GM18502 (cell line): ENCODE measurements at regions not wholly inside any gene's neighbourhood (a gene's known extent, or its start where the extent isn't known, plus 50 kb on each side); places are given as distances from the start of the nearest gene placed in this dataset.

Experiments
- ATAC-seq: cut with Tn5 transposase; IDR thresholded peaks from one replicate; pipeline ENCODE4 v1.9.1; 2021; ENCODE audit warnings: mild to moderate bottlenecking; ENCODE audit not compliant: unreplicated experiment, poor library complexity

DNA sequence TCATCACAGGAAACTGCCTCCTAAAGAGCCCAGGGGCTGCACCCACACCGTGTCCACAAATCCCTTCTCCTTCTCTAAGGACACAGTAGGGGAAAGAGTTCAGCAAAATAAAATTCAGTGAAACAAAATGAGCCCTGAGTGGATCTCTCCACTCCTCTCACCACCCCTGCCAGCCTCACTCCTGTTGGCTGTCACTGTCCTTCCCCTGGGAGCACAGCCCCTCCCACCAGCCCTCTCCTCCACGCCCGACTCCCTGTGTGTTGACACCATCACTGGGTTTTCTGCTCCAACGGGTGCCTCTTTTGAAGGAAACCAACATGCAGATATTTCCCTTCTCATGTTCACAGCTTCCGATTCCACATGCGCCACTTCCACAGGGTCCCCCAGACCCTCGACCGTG lies 356.2 kb downstream of the AJAP1 start:
- ATAC-seq = no peak

DNA sequence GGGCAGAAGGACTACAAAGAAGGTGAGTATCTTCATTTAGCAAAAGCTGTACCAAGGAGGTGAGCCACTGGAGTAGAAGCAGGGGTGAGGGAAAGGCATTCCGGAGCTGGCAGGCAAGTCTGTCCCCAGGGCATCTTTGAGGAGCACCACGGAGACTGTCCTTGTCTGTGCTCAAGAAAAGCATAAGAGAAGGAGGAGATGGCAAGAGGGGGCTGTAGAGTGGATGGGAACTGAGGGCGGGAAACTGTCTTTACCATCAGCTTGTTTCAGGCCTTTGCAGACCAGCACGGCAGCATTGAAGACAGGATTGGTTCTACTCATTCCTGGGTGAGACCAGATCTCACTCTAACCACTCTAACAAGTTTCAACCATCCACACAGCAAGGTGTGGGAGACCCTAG lies 355.8 kb downstream of the AJAP1 start:
- ATAC-seq = no peak

DNA sequence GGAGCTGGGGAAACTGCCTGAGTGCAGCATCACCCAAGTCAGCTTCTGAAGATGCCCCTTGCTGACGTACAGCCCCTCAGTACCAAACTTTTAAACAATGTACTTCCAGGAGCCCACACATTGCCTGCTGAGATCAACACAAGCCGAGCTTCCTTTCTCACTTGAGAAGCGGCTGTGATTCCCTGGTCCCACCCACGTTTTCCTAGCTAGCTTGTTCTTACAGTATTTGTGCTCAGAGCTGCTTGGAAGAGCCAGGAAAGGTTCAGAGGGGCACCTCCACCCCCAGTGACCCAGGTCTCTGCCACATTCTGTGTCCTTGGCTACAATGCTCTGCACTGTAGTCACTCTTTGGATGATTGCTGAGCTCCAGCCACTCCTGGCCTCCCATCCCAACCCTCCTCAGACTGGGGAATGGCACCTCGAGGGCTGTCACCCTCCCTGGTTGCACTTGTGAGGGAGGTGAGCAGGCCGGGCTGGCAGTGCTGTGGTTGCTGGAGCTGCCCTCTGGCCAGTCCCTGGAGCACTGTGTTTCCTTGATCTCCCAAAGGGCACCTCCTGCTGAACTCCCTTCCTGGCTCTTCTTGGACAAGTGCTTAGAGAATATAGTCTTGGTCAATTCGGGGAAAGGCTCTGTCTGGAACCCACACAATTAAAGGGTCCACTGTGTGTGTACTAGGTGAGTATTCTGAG lies 355.1 kb downstream of the AJAP1 start:
- ATAC-seq = no peak

DNA sequence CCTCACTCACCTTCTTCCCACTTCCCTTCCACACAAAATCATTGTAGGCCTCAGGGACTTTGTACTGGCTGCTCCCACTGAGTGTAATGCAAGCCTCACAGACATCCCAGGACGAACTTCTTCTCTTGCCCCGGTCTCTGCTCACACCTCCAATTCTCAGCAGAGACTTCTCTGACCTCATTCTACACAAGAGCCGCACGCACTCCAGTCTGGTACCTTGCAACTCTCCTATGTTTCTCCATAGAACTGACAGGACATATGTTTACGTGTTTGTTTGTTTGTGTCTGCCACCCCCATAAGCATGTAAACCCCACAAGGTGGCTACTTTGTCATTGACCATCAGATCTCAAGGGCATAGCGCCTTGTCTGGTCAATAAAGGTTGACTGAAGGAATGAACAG lies 350.8 kb downstream of the AJAP1 start:
- no peak for ATAC-seq

DNA sequence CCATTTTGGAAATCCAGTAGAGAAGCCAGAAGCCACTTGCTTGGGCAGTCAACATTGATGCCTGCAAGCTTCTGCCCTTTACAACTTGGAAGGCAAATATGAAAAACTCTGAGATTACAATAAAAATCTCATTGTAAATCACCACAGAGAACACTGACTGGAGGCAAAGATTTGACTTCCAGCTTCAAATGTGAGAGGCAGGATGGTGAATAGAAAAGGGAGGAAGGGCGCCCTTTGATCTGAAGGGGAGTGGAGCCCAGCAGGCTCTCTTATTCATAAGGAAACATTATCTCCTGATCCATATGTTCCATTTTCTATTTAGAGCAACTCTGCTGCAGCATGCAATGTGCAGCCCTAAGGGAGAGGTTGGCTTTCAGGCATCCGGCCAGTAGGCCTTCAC lies 348.3 kb downstream of the AJAP1 start:
- ATAC-seq = no peak

DNA sequence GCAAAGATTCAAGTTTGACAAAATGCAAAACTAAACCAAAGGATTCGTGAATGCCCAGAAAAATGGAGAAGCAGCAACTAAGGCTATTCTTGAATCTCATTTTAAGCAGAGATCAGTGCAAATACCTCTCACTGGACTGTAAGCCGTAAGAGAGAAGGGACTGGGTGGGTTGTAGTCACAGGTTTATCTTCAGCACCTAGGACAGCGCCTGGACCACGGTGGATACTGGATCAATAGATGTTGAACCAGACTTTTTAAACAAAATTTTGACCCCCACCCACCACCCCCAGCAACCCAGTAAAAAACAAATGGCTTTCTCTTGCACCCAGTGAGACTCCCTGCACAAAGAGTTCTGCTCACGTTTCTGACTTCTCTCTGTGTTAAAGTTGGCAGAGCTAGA lies 347.1 kb downstream of the AJAP1 start:
- ATAC-seq = no peak

DNA sequence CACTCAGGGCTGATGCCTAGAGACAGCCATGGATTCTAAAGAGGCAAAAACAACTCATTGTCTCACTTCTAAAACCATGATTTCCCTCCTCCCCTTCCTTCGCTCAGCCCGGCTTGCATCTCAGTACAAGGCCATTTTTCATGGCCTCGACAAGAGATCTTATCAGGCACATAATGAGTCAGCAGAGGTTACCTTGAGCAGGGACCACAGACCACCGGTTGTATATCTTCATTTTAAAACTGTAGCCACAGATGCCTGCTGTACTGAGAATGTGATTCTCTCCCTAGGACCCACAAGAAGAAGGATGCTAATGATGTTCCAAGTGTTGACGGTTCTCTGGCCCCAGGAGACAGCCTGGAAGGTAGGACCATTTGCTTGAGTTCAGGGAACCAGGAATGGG lies 331.9 kb downstream of the AJAP1 start:
- ATAC-seq = no peak

DNA sequence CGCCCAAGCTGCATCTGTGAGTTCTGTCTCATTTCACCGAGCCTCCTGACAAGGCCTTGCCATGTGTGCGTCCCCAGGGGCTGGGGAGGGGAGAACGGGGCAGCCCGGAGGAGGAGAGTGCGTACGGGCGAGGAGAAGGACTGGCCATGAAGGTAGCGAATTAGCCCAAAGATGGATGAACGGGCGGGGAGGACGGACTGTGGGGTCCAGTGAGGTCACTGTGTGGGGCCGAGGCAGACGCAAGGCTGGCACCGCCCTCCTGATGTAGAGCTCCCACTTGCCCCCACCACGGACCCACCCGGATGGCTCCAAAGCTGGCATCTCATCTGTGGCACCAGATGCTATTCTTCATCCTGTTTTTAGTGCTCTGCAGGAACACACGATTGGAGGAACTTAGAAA lies 330.4 kb downstream of the AJAP1 start:
- ATAC-seq = no peak

DNA sequence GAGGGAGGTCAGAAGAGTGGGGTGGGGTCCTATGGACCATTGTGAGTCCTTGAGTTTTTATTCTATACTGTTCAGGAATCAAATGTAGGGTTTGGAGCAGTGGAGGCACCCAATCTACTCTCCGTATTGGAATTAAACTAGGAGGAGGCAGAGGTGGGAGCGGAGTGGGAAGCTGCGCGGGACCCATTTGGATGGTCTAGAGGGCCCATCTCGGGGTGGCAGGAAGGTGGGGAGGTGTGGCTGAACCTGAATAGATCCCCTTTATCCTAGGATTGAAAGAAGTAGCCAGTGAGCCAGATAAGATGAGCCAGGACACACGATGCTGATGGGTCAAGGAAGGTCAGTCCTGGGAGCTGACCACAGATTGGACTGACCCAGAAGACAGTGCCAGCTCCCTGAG lies 325.8 kb downstream of the AJAP1 start:
- no peak for ATAC-seq

DNA sequence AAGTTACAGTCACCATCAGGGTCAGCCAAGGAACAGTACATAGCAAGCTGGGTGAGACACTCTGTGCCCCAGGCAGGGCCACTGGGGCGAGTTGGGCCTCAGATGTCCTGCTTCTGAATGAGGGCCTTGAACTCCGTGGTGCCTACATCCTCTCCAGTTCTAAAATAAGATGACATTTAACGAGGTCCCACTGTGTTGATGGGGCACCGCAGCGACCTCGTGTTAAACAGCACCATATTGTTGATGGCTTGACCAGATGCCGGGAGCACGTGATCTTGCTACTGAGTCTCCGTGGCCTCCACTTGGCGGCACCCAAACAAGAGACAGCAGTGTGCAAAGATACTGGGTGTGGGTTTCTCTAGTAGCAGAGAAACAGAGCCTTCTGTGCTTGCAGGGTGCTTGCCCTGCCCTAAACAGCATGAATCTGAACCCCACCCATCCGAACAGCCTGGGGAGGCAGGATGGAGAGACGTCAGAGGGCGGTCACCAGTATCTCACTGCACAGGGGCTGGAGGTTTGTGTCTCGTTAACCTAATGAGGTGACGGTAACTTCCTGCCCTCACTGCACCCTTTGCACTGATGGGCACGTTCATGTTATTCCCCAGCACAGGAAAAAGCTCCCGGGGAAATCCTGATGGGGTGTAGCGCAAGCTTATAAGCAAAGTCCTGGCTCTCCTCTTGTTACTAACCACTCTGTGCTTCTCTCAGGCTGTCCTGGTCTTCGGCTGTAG lies 324.4 kb downstream of the AJAP1 start:
- ATAC-seq = no peak

DNA sequence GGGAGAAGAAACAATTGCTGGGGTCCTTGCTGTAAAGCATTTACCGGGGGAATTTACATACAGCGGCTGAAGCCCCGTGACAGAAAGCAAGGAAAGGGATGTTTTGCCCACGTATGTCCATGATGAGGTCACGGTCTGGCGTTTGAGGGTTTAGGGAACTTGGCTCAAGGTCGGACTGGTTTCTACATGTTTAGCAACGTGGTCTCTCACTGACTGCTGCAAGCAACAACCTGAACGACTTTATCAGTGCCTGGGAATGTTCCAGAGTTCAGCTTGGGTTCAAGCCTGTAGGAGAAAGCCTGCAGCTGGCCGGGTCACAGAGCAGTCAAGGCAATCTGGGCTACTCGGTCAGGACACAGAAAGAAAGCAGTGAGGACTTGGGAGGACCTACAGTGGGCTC lies 323.3 kb downstream of the AJAP1 start:
- ATAC-seq = no peak

DNA sequence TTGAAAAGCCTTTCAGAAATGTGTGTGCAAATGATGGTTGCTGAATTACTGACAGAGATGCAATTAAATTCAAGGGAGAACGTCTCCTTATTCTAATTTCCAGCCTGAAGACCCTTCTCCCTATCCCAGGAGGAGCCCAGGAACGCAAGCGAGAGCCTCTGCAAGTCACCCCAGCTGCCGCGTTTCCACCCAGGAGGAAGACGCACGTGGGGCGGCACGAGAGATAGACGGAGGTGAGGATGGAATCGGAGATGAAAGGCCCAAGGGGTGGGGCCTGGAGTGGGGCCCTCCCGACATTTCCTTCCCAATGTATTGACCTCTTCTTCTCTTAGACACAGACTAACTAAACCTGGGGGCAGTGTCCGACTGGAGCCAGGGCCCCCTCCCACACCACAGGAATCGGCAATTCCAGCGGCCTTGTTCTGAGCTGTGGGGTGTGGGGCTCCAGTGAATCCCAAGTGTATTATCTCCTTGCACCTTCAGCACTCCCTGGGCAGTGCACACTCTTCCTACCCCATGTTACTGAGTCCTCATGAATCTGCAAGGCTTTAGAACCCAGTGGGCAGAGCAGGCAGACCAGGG lies 322.5 kb downstream of the AJAP1 start:
- ATAC-seq = no peak

DNA sequence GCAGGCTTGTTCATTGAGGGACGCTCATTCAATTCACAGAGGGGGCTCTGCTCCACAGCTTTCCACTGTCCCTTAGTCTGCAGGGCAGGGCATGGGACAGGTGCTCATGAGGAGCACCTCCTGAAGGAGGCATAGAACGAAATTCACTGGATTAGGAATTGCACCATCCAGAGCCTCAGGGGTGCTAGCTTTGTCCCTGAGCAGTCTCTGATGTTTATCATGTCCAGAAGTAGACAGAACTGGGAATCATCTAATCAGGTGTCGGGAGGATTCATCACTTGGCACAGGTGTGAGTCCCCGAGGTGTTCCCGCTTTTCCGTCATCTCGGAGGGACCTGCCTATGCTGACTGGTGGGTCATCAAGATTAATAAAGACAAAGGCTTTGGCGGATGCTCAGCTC lies 321.4 kb downstream of the AJAP1 start:
- no peak for ATAC-seq

DNA sequence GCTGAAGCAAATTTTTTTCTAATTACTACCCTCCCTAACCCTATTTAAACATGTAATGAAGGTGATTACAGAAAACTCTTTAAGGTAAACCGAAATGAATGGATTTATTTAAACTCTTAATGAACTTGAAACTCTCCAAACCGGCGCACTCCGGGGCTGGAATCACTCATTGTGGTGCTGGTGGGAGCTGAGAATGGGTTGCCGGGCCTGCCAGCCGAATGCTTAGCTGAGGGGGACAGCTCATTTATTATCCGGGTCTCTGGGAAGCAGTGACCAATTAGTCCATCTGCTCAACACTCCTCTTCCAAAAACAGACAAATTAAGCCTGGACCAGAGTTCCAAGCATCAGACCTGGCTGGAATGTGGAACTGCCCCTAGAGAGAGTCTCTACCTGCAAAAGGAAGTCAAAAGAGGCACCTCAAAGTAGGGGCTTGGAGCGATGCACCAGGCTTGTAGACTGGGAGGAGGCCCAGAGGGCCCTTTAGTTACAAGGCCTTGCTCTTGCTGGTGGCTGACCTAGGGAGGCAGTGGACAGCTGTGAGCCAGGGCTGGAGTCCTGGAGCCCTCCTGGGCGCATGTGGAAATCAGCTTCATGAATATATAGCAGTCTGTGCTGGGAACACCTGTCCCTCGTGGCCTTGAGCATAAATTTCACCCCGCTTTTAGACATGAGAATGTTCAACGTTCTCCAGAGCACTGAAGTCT lies 320.7 kb downstream of the AJAP1 start:
- ATAC-seq = no peak

DNA sequence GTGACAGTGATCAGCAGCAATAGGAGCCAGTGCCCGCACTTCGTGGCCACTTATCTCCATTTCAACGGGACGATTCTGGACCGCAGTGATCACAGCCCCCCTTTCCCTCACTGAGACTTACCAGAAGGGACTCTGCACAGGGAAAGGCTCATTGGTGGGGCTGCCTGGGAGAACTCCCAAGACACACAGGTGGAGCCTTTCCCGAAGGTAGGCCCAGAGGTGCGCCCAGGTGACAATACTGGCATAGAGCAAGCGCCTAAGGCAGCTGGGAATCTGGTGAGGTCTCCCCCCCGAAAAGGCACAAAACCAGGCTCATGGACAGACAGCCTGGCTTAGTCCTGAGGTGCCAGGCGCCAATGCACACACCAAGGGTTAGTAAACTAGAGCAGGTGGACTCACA lies 318.9 kb downstream of the AJAP1 start:
- no peak for ATAC-seq

DNA sequence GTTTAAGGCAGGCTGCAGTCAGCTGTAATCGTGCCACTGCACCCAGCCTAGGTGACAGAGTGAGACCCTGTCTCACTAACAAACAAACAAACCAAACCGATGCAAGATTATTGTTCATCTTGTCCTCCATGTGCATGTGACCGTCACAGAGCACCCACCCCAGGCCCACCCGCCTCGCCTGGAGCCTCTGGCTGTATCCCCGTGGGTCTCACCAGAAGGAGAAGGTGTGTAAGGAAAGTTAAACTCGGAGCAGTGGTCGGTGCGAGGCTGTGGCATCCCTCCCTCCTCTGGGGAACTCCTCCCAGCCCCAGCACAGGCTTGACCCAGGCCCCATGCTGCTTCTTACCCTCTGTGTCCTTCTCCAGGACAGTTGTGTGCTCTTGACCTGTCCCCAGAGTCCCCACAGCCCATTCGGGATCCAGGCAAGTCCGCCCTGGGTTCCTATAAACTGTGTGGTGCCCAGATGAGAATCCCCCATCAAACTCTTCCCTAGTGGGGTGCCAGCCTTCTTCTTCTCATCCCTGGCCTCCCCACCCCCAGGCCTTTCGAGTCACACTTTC lies 318.4 kb downstream of the AJAP1 start:
- no peak for ATAC-seq

DNA sequence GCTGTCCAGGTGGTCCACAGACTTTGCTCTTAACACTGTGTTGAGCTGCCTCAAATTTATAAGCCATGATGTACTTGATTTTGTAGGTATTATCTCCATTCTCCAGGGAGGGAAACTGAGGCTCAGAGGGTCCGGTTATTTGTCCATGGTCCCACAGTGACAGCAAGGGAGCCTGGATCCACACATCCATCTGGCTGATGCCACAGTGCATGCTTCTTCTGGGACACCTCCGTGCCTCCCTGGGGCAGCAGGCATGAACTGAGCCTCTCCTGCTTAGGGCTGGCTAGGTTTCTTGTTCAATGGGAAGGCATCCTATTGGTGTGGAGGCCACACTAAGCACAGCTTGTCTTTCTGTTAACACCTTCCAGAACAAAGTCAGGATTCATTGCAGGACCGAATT lies 317.3 kb downstream of the AJAP1 start:
- ATAC-seq = no peak

DNA sequence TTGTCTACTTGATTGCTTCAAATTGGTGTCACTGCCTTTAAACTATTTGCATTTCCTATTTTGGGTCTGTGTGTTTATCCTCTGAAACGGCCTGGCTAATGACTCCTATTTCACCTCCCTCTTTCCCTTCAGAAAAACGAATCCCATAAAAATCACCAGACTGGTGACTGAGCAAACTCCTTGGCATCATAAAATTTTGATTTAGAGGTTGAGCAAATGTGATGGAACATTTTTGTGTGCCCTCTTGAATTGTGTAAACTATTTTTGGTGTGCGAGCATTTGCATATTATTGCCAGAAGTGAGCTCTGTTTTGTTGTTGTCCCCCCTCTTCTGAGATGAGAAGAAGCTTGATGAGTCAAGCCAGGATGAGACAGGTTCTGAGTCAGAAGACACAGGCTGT lies 316.1 kb downstream of the AJAP1 start:
- no peak for ATAC-seq

DNA sequence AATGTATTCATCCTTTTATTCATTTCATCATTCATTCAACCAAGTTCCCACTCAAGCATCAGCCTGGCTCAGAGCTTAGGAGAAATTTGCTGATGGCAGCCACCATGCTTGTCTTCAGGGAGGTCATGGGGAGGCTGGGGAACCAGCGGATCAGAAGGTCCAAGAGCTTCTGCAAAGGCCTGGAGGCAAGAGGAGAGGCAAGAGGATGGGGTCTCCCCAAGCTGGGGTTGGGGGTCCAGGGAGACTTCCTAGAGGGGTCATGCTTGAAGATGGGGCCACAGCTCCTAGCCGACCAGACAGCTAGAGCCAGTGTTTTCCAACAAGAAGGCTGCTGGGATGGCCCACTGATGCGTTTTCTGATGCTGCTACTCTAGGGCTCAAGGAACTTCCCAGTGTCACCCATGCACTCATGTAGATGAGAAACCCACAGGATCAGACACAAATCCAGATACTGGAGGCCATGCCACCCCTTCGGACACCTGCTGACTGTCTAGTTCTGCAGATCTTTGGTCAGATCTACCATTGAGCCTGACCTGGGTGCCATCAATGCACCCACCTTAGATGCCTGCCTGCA lies 315.2 kb downstream of the AJAP1 start:
- ATAC-seq = no peak

DNA sequence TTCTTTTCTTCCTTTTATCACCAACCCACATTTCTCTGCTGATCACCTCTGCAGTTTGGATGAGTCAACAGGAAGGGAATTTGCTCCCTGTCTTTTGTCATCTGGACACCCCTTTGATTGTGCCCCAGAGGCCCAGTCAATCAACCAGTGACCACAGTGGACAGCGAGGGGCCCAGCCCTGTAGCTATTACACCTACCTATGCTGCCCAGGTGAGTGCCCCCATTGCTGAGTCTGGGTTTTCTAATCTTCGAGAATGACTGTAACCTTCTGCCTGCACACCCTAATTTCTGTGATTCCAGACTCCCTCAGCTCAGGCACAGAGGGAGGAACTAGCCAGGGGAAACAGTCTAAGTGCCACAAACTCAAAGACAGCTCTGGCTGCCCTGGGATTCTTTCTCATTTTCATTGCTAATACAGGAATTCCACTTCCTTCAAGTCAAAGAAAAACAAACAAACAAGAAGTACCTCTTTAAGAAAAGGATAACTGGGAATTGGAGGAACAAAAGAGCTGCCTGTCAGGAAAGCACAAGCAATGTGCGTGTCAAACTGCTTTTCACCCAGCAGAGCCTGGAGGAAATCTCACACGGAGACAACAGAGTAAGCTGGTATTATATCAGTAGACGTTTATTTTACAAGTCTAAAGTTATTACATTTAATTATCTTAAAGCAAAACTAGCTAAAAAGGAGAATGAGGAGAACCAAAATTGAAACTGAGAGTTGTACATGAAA lies 311.1 kb downstream of the AJAP1 start:
- ATAC-seq = no peak
